Right lobe of liver (tissue), 4 donors: ENCODE measurements at regions not wholly inside any gene's neighbourhood (a gene's known extent, or its start where the extent isn't known, plus 50 kb on each side); places are given as distances from the start of the nearest gene placed in this dataset.
"Not testable (repeated sequence)": the region's sequence is repeated elsewhere in the genome, so short reads cannot be mapped to it uniquely, and the experiment has no call there.

ENCODE experiments used
- POLR2A ChIP-seq: fragments of 450-650 bp; IDR thresholded peaks from one replicate; pipeline ENCODE4 v1.6.1; 2017; ENCODE audit warnings: antibody characterized with exemption, mild to moderate bottlenecking
- TF ChIP-seq, protein P1 (sequence below), 4 donors: fragments of 200-600 bp in 3 of 4; fragments of 450-650 bp in 1 of 4; IDR thresholded peaks; one replicate each; pipeline versions ENCODE4 v1.5.1 to v1.8.0; 2016 to 2022; ENCODE audit warnings: antibody characterized with exemption in 4 of 4, mild to moderate bottlenecking in 2 of 4
- donor health status: DM: no; HTN: no; CAD: no.
- donor health status: DM: no; HTN: no; CAD: no.
- donor health status: DM: no; HTN: yes; CAD: no.

DNA sequence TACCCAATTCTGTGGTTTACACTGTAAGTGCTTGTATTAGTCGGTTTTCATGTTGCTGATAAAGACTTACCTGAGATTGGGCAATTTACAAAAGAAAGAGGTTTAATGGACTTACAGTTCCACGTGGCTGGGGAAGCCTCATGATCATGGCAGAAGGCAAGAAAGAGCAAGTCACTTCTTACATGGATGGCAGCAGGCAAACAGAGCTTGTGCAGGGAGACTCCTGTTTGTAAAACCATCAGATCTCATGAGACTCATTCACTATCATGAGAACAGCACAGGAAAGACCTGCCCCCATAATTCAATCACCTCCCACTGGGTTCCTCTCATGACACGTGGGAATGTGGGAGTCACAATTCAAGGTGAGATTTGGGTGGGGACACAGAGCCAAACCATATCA lies 119.3 kb downstream of the BASP1 start:
- TF ChIP-seq, protein P1, sequence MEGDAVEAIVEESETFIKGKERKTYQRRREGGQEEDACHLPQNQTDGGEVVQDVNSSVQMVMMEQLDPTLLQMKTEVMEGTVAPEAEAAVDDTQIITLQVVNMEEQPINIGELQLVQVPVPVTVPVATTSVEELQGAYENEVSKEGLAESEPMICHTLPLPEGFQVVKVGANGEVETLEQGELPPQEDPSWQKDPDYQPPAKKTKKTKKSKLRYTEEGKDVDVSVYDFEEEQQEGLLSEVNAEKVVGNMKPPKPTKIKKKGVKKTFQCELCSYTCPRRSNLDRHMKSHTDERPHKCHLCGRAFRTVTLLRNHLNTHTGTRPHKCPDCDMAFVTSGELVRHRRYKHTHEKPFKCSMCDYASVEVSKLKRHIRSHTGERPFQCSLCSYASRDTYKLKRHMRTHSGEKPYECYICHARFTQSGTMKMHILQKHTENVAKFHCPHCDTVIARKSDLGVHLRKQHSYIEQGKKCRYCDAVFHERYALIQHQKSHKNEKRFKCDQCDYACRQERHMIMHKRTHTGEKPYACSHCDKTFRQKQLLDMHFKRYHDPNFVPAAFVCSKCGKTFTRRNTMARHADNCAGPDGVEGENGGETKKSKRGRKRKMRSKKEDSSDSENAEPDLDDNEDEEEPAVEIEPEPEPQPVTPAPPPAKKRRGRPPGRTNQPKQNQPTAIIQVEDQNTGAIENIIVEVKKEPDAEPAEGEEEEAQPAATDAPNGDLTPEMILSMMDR (IDR thresholded peaks at IDR 0.05) = not testable (repeated sequence)
- not testable (repeated sequence) for TF ChIP-seq POLR2A
